Muscle layer of colon (tissue), 2 donors: ENCODE measurements at regions not wholly inside any gene's neighbourhood (a gene's known extent, or its start where the extent isn't known, plus 50 kb on each side); places are given as distances from the start of the nearest gene placed in this dataset.

Source experiments
- H3K27ac ChIP-seq: one replicate; pipeline ENCODE4 v1.7.0; 2013; ENCODE audit warnings: low read depth, mild to moderate bottlenecking, low read length, moderate library complexity
- H3K27me3 ChIP-seq, 2 donors: one replicate each; pipeline ENCODE4 v1.7.0; 2013; ENCODE audit warnings: low read length in 2 of 2, mild to moderate bottlenecking in 2 of 2; ENCODE audit not compliant: insufficient read depth in 2 of 2, control insufficient read depth in 1 of 2
- H3K36me3 ChIP-seq: one replicate; pipeline ENCODE4 v1.7.0; 2013; ENCODE audit warnings: mild to moderate bottlenecking, low read length; ENCODE audit not compliant: insufficient read depth
- H3K4me1 ChIP-seq: one replicate; pipeline ENCODE4 v1.7.0; 2013; ENCODE audit warnings: mild to moderate bottlenecking, low read length; ENCODE audit not compliant: insufficient read depth
- H3K4me3 ChIP-seq, 2 donors: one replicate each; pipeline ENCODE4 v1.7.0; 2013; ENCODE audit warnings: low read length in 2 of 2, low read depth in 1 of 2, mild to moderate bottlenecking in 1 of 2, moderate library complexity in 1 of 2
- H3K9ac ChIP-seq: one replicate; pipeline ENCODE4 v1.7.0; 2013; ENCODE audit warnings: low read length
- H3K9me3 ChIP-seq: one replicate; pipeline ENCODE4 v1.7.0; 2013; ENCODE audit warnings: mild to moderate bottlenecking, low read length
- donor health status: abdominal sarcoma.
- donor health status: Adenocarcinoma of cecum.

- Histone ChIP-seq H3K4me1 (peaks cover 7% of the 10 kb centered on the region), H3K36me3 (peaks cover 44% of the 10 kb centered on the region), H3K9me3 (no peaks in the 10 kb centered on the region), H3K27me3 (no peaks in the 10 kb centered on the region), H3K27ac (no peak overlapping the region), H3K9ac (no peak overlapping the region), H3K4me3 (no peak overlapping the region)
Observed at GRCh38 chr7:130872341-130872740, 138.3 kb upstream of the KLF14 start.

- Histone ChIP-seq H3K36me3 (peaks cover 41% of the 10 kb centered on the region), H3K9me3 (no peaks in the 10 kb centered on the region), H3K4me3 (no peak overlapping the region), H3K9ac (no peak overlapping the region), H3K27ac (no peak overlapping the region), H3K4me1 (peaks cover 7% of the 10 kb centered on the region), H3K27me3 (no peaks in the 10 kb centered on the region)
Observed at GRCh38 chr7:130872756-130873448, 138.9 kb upstream of the KLF14 start.

GRCh38 chr7:130874071-130874915, 140.3 kb upstream of the KLF14 start:
- peaks cover 7% of the 10 kb centered on the region for H3K4me1 ChIP-seq
- H3K27ac ChIP-seq: no peak overlapping the region
- peaks cover 42% of the 10 kb centered on the region for H3K36me3 ChIP-seq
- no peak overlapping the region for H3K9ac ChIP-seq
- no peaks in the 10 kb centered on the region for H3K27me3 ChIP-seq
- H3K9me3 ChIP-seq: no peaks in the 10 kb centered on the region
- H3K4me3 ChIP-seq: no peak overlapping the region

GRCh38 chr7:130875265-130875741, 141.3 kb upstream of the KLF14 start:
- H3K27me3 ChIP-seq: no peaks in the 10 kb centered on the region
- H3K4me1 ChIP-seq: peaks cover 7% of the 10 kb centered on the region
- H3K9me3 ChIP-seq: no peaks in the 10 kb centered on the region
- no peak overlapping the region for H3K4me3 ChIP-seq
- no peak overlapping the region for H3K9ac ChIP-seq
- peaks cover 42% of the 10 kb centered on the region for H3K36me3 ChIP-seq
- no peak overlapping the region for H3K27ac ChIP-seq

- Histone ChIP-seq H3K9ac (no peak overlapping the region), H3K9me3 (no peaks in the 10 kb centered on the region), H3K27me3 (no peaks in the 10 kb centered on the region), H3K36me3 (peaks cover 42% of the 10 kb centered on the region), H3K27ac (no peak overlapping the region), H3K4me3 (no peak overlapping the region), H3K4me1 (peaks cover 7% of the 10 kb centered on the region)
Observed at GRCh38 chr7:130875901-130876300, 141.9 kb upstream of the KLF14 start.

GRCh38 chr7:130877236-130877990, 143.4 kb upstream of the KLF14 start:
- Histone ChIP-seq H3K27me3 (no peaks in the 10 kb centered on the region), H3K27ac (no peak overlapping the region), H3K9ac (no peak overlapping the region), H3K4me3 (no peak overlapping the region), H3K4me1 (peaks cover 7% of the 10 kb centered on the region), H3K36me3 (peaks cover 49% of the 10 kb centered on the region), H3K9me3 (no peaks in the 10 kb centered on the region)

- peaks cover 7% of the 10 kb centered on the region for H3K4me1 ChIP-seq
- H3K27me3 ChIP-seq: no peaks in the 10 kb centered on the region
- peaks cover 51% of the 10 kb centered on the region for H3K36me3 ChIP-seq
- H3K9ac ChIP-seq: no peak overlapping the region
- H3K9me3 ChIP-seq: no peaks in the 10 kb centered on the region
- no peak overlapping the region for H3K27ac ChIP-seq
- H3K4me3 ChIP-seq: no peak overlapping the region
Observed at GRCh38 chr7:130877991-130878305, 143.9 kb upstream of the KLF14 start.

GRCh38 chr7:130878785-130879184, 144.8 kb upstream of the KLF14 start:
- Histone ChIP-seq H3K4me3 (no peak overlapping the region), H3K4me1 (peaks cover 7% of the 10 kb centered on the region), H3K36me3 (peaks cover 49% of the 10 kb centered on the region), H3K9ac (no peak overlapping the region), H3K27ac (no peak overlapping the region), H3K9me3 (no peaks in the 10 kb centered on the region), H3K27me3 (no peaks in the 10 kb centered on the region)

- H3K27me3 ChIP-seq: no peaks in the 10 kb centered on the region
- H3K4me3 ChIP-seq: no peak overlapping the region
- H3K9ac ChIP-seq: no peak overlapping the region
- H3K36me3 ChIP-seq: peaks cover 50% of the 10 kb centered on the region
- H3K27ac ChIP-seq: no peak overlapping the region
- H3K9me3 ChIP-seq: no peaks in the 10 kb centered on the region
- peaks cover 7% of the 10 kb centered on the region for H3K4me1 ChIP-seq
Observed at GRCh38 chr7:130879191-130879590, 145.2 kb upstream of the KLF14 start.

- H3K27ac ChIP-seq: no peak overlapping the region
- no peaks in the 10 kb centered on the region for H3K27me3 ChIP-seq
- no peak overlapping the region for H3K9ac ChIP-seq
- peaks cover 5% of the 10 kb centered on the region for H3K4me1 ChIP-seq
- H3K4me3 ChIP-seq: no peak overlapping the region
- peaks cover 62% of the 10 kb centered on the region for H3K36me3 ChIP-seq
- no peaks in the 10 kb centered on the region for H3K9me3 ChIP-seq
Observed at GRCh38 chr7:130880668-130881067, 146.7 kb upstream of the KLF14 start.

- Histone ChIP-seq H3K9me3 (no peaks in the 10 kb centered on the region), H3K9ac (no peak overlapping the region), H3K27ac (no peak overlapping the region), H3K27me3 (no peaks in the 10 kb centered on the region), H3K4me3 (no peak overlapping the region), H3K36me3 (peaks cover 62% of the 10 kb centered on the region), H3K4me1 (peaks cover 5% of the 10 kb centered on the region)
Observed at GRCh38 chr7:130881091-130881798, 147.2 kb upstream of the KLF14 start.
